ENCODE measurements at regions not wholly inside any gene's neighbourhood (a gene's known extent, or its start where the extent isn't known, plus 50 kb on each side); places are given as distances from the start of the nearest gene placed in this dataset.

- TF ChIP-seq EZH2 (IDR thresholded peaks at IDR 0.05; ENCODE audit: borderline replicate concordance, insufficient read depth, low read length, poor library complexity, severe bottlenecking) (no peak), REST (IDR thresholded peaks at IDR 0.05; ENCODE audit: borderline replicate concordance) (no peak), EP300 (conservative IDR thresholded peaks at IDR 0.05; ENCODE audit: poor library complexity, severe bottlenecking) (no peak), CTCF (IDR thresholded peaks at IDR 0.05; ENCODE audit: poor library complexity, severe bottlenecking) (no peak)
These were observed 91.5 kb downstream of the GGTLC2 start for GRCh38 chr22:22735695-22736611.

All from neural cell (in vitro differentiated cells).